HG02763 (cell line): ENCODE measurements at regions not wholly inside any gene's neighbourhood (a gene's known extent, or its start where the extent isn't known, plus 50 kb on each side); places are given as distances from the start of the nearest gene placed in this dataset.

Source experiments
- ATAC-seq: cut with Tn5 transposase; IDR thresholded peaks from one replicate; pipeline ENCODE4 v1.9.1; 2021; ENCODE audit warnings: mild to moderate bottlenecking, moderate library complexity; ENCODE audit not compliant: unreplicated experiment

GRCh38 chr5:7000310-7000709, 287.1 kb downstream of the TENT4A start:
- ATAC-seq: no peak

- ATAC-seq: no peak
These were observed 297.4 kb downstream of the TENT4A start for GRCh38 chr5:7010591-7010990.

- no peak for ATAC-seq
These were observed 298.8 kb downstream of the TENT4A start for GRCh38 chr5:7012057-7012456.

- no peak for ATAC-seq
These were observed 301.4 kb downstream of the TENT4A start for GRCh38 chr5:7014611-7015010.

- ATAC-seq: no peak
These were observed 302.5 kb downstream of the TENT4A start for GRCh38 chr5:7015586-7016256.

GRCh38 chr5:7016999-7017747, 303.9 kb downstream of the TENT4A start:
- ATAC-seq: no peak

GRCh38 chr5:7018198-7018597, 305.0 kb downstream of the TENT4A start:
- no peak for ATAC-seq

GRCh38 chr5:7018601-7019000, 305.4 kb downstream of the TENT4A start:
- ATAC-seq: no peak

GRCh38 chr5:7036192-7036835, 323.1 kb downstream of the TENT4A start:
- ATAC-seq: no peak

GRCh38 chr5:7039074-7039473, 325.8 kb downstream of the TENT4A start:
- ATAC-seq: no peak

- ATAC-seq: no peak
These were observed 326.9 kb downstream of the TENT4A start for GRCh38 chr5:7040111-7040510.

- ATAC-seq: no peak
These were observed 330.6 kb downstream of the TENT4A start for GRCh38 chr5:7043797-7044196.

GRCh38 chr5:7047511-7048261, 334.5 kb downstream of the TENT4A start:
- ATAC-seq: no peak

GRCh38 chr5:7050986-7051385, 337.8 kb downstream of the TENT4A start:
- ATAC-seq: no peak

- ATAC-seq: no peak
These were observed 339.9 kb downstream of the TENT4A start for GRCh38 chr5:7053125-7053524.

- ATAC-seq: no peak
These were observed 340.4 kb downstream of the TENT4A start for GRCh38 chr5:7053528-7054209.

- no peak for ATAC-seq
These were observed 329.3 kb upstream of the ADCY2 start for GRCh38 chr5:7066471-7067235.

GRCh38 chr5:7068156-7068555, 327.8 kb upstream of the ADCY2 start:
- no peak for ATAC-seq

GRCh38 chr5:7068899-7069298, 327.0 kb upstream of the ADCY2 start:
- no peak for ATAC-seq

GRCh38 chr5:7072188-7072587, 323.8 kb upstream of the ADCY2 start:
- no peak for ATAC-seq
